ENCODE measurements at regions not wholly inside any gene's neighbourhood (a gene's known extent, or its start where the extent isn't known, plus 50 kb on each side); places are given as distances from the start of the nearest gene placed in this dataset.

- no peak for DNase-seq
These were observed 239.4 kb upstream of the FBXL7 start for GRCh38 chr5:15260356-15261268.

DNA sequence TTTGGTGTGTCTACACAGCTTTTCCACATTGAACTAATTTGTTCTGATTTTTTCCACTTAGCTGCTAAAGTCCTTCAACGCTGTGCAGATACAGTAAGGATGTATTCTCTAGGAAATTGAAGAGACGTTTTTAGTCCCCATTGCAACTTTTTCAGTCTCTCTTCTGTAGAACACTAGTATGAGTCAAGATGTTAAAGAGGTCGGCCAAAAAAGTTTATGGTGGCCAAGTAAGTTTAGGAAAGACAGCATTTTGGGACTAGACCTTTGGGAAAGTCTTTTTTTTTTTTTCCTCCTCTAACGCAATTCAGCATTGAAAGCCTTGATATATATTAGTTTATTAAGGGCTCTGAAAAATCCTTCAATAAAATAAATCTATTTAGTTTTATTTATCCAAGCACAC, 243.5 kb upstream of the FBXL7 start:
- DNase-seq = no peak

DNA sequence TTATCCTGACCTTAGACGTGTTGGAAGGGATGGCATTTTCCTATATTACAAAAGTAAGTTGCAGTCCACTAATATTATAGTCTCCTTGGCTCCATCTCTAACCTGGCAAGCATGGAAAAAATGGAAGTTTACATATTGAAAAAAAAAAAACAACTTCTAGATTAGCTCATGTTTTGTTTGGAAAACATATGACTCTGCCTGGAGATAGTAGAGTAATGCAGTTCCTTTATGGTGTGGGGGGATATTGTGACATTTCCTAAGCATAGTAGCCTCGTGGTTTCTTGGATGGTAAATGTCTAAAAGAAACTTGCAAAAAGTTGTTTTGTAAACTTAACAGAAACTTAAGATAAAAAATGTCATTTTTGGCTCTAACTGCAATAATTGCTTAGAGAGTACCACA, 244.4 kb upstream of the FBXL7 start:
- no peak for DNase-seq

DNA sequence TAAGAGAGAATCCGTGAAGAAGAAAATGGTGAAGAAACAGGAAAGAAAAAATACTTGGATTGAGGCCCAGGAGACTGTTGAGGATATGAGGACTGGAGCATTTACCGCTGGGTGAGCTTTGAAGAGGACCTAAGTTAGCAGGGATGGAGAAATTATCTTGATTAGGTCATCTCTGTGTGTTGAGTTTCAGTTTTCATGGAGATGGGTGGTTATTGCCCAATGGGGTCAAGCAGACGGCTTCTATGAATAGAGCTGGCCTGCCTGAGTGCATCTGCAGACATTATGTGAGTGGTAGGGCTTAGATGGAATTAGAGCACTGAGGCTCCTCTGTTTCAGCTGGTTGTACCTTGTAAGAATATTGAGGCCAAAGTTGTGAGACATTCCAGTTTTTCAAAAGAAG, 245.4 kb upstream of the FBXL7 start:
- DNase-seq = no peak

DNA sequence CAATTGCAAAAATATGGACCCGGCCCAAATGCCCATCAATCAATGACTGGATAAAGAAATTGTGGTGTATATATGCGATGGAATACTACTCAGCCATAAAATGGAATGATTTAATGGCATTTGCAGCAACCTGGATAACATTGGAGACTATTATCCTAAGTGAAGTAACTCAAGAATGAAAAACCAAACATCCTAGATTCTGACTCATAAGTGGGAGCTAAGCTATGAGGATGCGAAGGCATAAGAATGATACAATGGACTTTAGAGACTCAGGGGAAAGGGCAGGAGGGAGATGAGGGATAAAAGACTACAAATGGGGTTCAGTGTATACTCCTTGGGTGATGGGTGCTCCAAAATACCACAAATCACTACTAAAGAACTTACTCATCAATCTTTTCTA, 247.6 kb upstream of the FBXL7 start:
- no peak for DNase-seq

- DNase-seq = no peak
These were observed 250.8 kb upstream of the FBXL7 start for GRCh38 chr5:15249152-15249551.

DNA sequence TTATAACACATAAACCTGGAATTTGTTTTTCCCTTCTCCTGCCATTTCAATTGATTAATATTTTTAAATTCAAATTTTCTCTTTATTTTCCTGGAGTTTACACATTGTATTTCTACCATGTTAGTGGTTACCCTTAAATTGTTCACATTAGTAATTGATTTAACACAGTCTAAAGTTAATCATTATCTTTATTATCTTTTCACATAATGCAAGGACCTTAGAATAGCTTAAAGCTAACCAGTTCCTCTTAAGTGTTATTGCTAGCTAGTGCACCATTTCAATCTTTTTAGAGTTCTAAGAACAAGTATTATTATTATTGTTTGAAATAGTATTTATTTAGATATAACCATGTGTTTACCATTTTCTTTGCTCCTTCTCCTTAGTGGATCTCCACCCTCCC, 251.2 kb upstream of the FBXL7 start:
- DNase-seq = no peak

DNA sequence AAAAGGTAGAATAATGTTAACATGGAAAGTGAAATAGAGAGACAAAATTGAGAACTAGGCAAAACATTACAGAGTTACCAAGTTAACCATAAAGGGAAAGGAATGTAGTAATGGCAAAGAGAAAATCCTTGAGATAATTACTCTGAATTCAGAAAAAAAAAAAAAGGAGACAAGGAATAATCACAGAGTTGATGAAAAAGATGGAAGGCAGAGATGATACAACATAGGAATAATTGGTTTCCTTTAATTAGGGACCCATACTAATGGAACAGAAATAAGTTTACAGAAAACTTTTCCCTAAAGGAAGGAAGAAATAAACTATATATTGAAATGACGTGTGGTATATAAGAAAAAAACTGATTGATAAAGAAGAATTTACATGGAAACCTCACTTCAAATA, 254.1 kb upstream of the FBXL7 start:
- DNase-seq = no peak

DNA sequence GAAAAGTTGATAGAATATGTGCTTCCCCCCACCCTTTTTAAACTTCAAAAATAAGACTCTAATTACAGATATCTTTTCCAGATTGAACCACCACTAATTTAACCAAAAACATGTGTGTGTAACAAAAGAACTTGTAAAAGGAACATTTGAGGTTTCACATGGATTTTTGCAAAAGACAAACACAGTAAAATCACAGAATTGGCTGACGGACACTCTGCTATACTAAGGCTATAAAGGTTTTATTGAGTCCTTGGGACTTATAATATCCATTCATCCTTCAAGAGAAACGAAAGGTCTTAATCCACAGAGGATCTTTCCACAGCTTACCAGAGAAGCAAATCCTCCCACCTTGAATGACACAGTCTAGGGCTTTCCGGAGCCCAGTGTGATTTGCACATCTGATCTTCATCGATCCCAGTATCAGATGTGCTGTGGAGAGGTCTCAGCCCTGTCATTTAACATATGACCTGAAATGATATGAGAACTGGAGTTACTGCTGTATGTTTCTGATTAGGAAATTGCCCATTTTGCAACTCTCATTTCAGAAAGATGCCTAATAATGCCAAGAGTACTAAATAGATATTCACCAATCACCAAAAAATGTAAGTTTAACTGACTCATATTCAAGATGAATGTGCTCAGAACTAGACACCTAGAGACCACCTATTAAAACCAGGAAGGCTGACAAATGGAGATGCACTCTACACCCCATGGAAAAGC, 256.5 kb upstream of the FBXL7 start:
- no peak for DNase-seq

DNA sequence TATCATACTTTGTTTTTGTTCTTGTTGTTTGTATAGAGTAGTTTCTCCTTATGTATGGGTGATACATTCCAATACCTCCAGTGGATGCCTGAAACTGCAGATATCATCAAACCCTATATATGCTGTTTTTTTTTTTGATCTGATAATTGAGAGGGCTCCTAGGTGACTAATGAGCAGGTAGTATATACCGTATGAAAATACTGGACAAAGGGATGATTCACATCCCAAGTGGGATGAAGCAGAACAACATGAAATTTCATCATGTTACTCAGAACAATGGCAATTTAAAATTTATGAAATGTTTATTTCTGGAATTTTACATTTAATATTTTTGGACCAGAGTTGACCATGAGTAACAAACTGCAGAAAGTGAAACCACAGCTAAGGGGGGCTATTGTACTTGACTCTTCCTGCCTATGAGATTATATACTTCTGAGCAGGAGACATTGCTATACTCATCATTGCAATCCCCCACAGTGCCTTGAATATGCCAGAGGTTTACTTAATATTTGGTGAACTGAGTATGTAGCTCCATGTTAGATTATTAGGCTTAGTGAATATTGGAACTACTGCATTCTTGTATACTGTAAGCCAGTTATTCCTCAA, 258.7 kb upstream of the FBXL7 start:
- no peak for DNase-seq

DNA sequence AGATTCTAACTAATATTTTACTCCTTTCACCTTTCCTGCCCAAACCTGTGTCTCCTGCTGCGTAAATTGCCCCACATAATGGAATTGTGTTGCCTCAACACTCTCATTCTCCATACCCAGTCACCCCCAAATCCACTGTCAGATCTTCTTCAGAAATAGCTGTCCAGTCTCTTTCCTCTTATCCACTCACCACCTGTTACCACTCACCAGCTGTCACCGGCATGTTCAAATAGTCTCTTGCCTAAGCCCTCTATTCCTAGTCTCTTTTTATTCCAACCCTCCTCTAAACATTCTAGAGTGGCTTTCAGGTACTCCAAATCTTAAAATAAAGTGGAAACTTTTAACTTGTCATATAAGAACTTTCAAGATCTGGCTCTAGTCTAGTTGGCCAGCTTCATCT, 262.0 kb upstream of the FBXL7 start:
- DNase-seq = no peak

DNA sequence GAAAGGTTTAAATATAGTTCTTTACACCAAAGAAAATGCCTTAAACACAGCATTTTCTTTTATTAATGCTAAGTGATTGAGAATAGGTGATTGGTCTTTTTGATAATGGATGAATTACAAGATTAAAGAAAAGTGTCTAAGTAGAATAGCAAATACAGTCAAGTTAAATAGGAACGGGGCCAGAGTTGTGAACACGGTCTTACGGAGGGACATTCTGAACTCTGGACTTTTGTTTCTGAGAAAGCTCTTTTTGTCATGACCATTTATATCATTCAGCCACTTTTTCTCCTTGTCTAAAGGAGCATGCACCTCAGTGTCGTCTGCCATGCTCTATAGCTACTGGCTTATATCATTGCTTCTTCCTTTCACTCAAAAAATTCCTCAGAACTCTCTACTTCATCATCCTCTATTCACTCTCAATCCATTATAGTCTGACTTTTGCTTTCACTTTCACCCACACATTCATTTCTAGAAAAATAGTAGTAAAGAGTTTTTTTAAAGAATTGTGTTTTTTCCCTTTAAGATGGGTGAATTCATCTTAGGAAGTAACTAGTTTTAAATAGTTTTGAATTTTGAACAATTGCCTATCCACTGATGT, 263.0 kb upstream of the FBXL7 start:
- no peak for DNase-seq

DNA sequence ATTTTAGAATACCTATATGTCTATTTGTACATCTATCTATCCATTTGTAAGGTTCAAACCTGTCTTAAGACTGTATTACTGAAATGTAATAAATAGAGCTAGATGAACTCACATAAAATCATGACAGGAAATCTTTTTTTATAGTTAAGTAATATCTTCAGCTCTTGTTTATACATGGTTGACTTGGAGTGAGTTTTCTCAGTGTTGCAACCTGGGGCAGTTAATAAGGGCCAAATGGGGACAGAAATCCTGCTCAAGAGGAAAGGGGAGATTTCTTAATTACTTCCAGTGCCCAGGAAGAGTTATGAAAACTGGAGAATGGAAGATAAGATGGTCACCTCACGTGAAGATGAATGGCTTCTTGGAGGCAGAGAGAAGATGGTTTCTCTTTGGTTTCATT, 265.1 kb upstream of the FBXL7 start:
- DNase-seq = no peak

- no peak for DNase-seq
These were observed 265.6 kb upstream of the FBXL7 start for GRCh38 chr5:15234366-15234765.

DNA sequence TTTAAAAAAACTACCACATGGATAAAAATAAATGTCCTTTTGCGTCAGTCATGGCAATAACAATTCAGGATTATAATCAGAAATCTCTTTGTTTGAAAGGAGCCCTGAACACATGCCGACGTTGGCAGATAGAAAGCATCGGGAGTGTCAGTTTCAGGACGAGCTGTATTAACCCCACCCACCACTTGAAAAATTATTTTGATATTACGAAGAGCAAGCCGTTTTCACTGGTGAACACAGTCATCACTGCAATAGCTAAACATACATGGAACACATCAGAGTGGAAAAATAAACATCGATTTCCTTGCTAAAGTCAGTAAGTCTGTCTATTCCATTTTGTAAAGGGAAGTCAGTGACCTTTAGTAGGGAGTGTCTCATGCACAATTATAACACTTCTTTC, 266.4 kb upstream of the FBXL7 start:
- DNase-seq = no peak

- DNase-seq = no peak
These were observed 277.8 kb upstream of the FBXL7 start for GRCh38 chr5:15222156-15222555.

DNA sequence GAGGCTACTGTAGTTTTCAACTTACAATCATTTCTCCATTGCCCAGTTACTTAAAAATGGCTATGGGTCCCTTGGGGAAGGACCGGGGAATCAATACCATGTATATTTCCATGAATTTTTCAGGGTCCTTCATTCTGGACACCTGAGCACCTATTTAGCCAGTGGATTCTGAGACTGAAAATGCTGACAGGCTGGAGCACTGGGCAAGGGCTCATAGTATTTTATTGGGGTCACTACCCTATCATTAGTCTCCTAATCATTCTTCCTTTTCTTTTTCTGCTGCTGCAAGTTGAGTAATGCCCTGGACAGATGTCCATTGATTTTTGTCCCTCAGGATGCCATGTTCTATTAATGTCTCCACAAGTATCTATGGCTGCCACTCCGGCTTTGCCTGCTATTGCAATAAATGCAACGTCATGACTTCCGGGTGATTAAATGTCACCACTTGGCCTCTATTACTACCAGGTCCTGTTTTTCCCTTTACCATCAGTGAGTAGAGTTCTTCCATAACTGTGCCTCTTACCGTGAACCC, 279.3 kb upstream of the FBXL7 start:
- no peak for DNase-seq

- no peak for DNase-seq
These were observed 284.9 kb upstream of the FBXL7 start for GRCh38 chr5:15215056-15215455.

DNA sequence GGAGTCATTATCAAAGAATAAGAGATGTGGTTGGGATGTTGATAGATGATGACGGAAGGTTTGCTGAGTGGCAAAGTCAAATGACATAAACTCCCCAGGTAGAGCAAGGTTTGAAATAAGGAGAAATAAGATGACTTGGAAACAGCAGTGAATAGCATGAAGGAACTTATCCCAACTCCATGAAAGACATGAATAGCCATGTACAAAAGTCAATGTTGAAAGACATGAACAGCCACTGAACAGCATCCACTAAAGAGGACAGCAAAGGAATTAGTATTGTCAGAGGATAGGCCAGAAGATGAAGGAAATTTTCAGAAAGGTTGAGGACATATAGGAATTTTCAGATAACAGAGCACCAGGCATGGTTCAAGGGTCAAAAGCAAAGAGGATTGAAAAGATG, 286.0 kb upstream of the FBXL7 start:
- no peak for DNase-seq

DNA sequence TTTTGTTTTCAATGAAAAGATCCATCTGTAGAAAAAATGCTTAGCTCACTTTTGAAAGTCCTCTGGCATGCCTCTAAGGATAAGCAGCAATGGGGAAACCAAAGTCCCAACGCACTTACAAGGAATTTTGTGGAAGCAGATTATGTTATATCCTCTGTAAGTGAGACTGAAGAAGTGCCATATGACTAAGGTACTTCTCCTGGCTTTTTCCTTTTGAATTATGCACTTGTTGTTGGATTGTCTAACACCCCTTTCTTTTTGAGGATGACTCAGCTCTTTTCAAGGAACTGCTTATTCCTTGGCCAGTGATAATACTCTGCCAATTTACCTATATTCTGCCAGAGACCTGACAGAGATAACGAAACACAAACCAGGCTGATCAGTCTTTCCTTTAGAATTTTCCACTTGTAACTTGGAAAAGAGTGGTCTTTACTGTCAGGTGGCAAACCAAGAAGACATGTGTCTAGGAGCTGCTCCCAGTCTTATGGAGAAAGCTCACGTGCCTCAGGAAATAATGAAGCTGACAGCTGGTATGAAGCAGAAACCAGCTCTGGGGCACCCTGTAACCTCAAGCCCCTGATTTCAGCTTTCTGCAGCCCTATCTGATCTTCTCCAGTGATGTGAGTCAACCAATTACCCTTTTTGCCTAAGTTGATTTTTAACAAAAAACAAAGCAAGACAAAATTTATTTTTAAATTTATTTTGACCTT, 290.8 kb upstream of the FBXL7 start:
- no peak for DNase-seq

- DNase-seq = no peak
These were observed 293.8 kb upstream of the FBXL7 start for GRCh38 chr5:15206133-15206532.

DNA sequence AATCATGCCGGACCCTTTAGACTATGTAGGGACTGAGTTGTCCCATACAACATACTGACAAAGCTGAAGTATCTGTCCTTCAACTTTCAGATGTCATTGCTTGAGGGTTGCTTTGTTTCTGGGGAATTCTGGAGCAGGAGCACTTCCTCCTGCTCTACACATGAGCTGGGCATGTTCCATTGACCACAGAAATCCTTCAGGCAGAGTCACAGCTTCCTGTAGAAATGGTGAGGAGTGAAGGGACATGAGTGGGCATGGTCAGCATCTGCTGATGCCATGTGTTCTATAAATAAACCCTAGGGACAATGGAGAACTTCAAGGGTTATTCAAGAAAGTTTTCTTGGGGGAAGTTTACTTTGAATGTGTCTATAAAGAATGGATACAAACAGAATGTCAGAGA, 296.6 kb upstream of the FBXL7 start:
- no peak for DNase-seq

DNA sequence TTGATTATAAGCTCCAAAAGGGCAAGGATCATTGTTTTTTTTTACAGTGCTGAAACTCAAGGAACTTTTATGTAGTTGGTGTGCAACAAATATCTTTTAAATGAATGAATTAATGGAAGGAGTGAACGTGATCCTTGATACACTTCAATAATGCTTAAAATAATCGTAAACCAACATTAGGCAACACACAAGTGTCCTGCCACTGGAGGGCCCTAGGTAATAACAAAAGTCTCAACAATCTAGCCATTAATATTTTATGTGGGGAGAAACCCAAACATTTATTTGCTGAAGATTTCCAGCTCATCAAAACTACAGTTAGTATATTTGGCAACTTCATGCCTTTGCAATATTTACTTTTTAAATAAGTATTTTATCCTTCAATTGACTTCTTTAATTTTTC, 309.0 kb upstream of the FBXL7 start:
- no peak for DNase-seq
